ENCODE measurements at regions not wholly inside any gene's neighbourhood (a gene's known extent, or its start where the extent isn't known, plus 50 kb on each side); places are given as distances from the start of the nearest gene placed in this dataset.

GRCh38 chrY:19351616-19352015, 392.9 kb downstream of the KDM5D start:
- Mint-ChIP-seq H3K36me3 (no peaks in the 10 kb centered on the region), H3K4me1 (no peaks in the 10 kb centered on the region), H3K27me3 (no peaks in the 10 kb centered on the region), H3K27ac (no peak overlapping the region), H3K9me3 (no peaks in the 10 kb centered on the region), H3K4me3 (no peak overlapping the region)
- ATAC-seq = no peak

DNA sequence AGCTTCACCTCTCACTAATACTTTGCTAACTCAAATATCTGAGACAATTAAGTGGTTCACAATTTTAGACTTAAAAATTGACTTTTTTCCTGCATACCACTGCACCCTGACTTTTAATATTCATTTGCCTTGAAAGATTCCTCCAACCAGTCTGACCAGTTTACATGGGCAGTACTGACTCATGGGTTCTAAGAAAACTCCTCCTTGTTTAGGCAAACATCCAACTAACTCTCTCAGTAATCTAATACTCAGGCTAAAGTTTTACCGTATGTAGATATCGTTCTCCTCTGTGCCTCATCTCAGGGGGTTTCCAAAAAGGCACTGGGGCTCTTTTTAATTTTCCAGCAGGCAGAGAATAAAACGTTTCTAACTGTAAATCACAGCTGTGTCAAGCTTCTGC, 422.8 kb downstream of the KDM5D start:
- Mint-ChIP-seq H3K4me1 (no peaks in the 10 kb centered on the region), H3K4me3 (no peak overlapping the region), H3K9me3 (no peaks in the 10 kb centered on the region), H3K27ac (no peak overlapping the region), H3K27me3 (no peaks in the 10 kb centered on the region), H3K36me3 (no peaks in the 10 kb centered on the region)
- ATAC-seq = no peak

DNA sequence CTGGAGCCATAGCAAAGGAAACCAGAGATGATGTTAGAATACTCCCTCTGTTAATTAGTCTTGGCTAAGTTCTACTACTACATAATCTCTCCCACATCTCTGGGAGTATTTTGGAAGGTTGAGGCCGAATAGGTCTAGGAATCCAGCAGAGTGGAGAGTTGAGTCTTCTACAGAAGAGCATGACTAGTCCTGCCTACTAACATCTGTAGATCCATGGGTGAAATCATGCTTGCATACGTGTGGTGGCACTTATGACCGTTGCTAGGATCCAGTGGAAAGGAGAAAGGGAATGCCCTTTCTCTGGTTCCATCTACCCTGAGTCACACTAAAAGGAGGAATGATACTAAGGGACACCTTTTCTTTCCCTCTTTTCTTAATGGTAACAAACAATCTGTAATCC, 425.4 kb downstream of the KDM5D start:
- Mint-ChIP-seq H3K9me3 (peaks cover 2% of the 10 kb centered on the region), H3K27ac (no peak overlapping the region), H3K27me3 (no peaks in the 10 kb centered on the region), H3K4me3 (no peak overlapping the region), H3K4me1 (no peaks in the 10 kb centered on the region), H3K36me3 (no peaks in the 10 kb centered on the region)
- ATAC-seq = no peak

DNA sequence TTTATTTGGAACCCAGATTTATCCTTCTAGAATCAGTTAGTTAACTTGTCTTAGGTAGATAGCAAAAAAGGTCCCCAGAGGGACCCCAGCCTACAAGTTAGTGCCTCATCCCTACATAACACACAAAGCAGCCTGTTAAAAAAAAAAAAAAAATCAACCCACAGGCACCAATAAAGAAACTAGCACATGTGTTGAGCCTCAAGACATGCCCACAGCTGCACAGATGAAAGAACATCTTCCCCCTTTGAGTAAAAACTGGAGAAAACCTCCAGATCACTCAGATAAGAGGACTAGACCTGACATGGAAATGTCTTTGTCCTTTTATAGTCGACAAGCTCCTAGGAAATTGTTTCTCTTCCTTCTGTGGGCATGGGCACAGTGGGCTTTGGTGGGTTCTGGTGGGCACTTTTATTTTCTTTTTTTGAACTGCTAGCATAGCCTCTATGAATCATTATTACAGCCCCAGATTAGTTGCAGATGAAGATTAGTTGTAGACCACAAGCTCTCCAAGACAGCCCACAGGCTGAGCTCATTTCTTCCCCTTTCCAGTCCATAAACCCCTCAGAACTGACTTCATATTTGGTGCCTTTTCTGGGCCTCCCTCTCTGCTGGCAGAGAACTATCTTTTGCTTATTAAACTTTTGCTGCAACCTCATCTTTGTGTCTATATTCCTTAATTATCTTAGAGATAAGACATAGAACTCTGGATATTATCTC, 427.1 kb downstream of the KDM5D start:
- Mint-ChIP-seq H3K4me3 (no peak overlapping the region), H3K27ac (no peak overlapping the region), H3K36me3 (no peaks in the 10 kb centered on the region), H3K4me1 (no peaks in the 10 kb centered on the region), H3K27me3 (no peaks in the 10 kb centered on the region), H3K9me3 (peaks cover 2% of the 10 kb centered on the region)
- ATAC-seq = no peak

DNA sequence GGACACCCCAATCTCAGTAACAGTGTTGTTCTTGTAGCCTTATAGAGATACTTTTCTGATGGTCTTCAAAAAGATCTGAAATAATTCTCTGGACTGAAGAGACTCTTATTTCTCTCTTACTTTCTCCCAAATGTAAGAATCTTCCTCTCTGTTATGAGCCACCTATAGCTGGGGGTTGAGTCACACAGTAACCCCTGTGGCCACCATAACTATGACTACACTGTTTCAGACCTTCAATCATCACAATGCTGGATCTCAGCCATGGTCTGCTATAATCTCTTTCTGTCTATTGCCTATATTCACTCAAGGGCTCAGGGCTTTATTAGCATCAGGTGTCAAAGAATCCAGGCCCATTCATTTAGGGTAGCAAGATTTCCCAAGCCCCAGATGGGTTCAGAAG, 436.9 kb downstream of the KDM5D start:
- no peak for ATAC-seq
- Mint-ChIP-seq H3K27me3 (no peaks in the 10 kb centered on the region), H3K27ac (no peak overlapping the region), H3K9me3 (peaks cover 4% of the 10 kb centered on the region), H3K4me3 (no peak overlapping the region), H3K4me1 (no peaks in the 10 kb centered on the region), H3K36me3 (no peaks in the 10 kb centered on the region)

GRCh38 chrY:19303136-19303535, 441.4 kb downstream of the KDM5D start:
- no peaks in the 10 kb centered on the region for H3K27me3 Mint-ChIP-seq
- ATAC-seq = no peak
- no peak overlapping the region for H3K4me3 Mint-ChIP-seq
- H3K36me3 Mint-ChIP-seq = no peaks in the 10 kb centered on the region
- no peaks in the 10 kb centered on the region for H3K4me1 Mint-ChIP-seq
- peaks cover 11% of the 10 kb centered on the region for H3K9me3 Mint-ChIP-seq
- no peak overlapping the region for H3K27ac Mint-ChIP-seq

DNA sequence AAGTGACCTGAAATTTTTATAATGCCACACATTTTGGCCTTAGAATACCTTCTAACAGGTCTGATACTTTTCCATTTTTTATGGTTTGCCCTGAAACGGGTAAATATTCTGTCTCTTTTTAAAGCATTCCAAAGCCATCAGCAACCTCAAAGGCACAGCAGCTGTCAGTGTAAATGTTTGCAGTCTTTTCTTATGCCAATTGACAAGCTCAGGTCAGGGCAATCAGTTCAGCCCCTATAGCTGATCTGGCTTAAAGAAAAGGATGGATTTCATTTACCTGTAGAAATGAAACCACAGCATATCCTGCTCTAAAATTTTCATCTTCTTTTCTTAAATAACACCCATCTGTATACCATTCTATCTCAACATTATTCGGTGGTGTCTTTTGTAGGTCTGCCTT, 453.6 kb downstream of the KDM5D start:
- no peak for ATAC-seq
- H3K4me1 Mint-ChIP-seq = no peaks in the 10 kb centered on the region
- no peak overlapping the region for H3K4me3 Mint-ChIP-seq
- H3K9me3 Mint-ChIP-seq = no peaks in the 10 kb centered on the region
- H3K27me3 Mint-ChIP-seq = no peaks in the 10 kb centered on the region
- H3K27ac Mint-ChIP-seq = no peak overlapping the region
- H3K36me3 Mint-ChIP-seq = no peaks in the 10 kb centered on the region

DNA sequence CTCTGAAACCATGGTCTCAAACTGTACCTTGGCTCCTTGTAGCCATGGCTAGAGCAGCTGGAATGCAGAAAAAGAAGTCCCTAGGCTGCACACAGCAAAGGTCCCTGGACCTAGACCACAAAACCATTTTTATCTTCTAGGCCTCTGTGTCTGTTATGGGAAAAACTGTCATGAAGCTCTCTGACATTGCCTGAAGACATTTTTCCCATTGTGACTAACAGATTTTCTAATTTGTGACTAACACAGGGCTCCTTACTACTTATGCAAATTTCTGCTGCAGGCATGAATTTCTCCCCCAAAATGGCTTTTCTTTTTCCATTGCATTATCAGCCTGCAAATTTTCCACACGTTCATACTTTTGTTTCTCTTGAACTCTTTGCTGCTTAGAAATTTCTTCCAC, 470.4 kb downstream of the KDM5D start:
- Mint-ChIP-seq H3K27me3 (no peaks in the 10 kb centered on the region), H3K4me3 (no peak overlapping the region), H3K9me3 (no peaks in the 10 kb centered on the region), H3K27ac (no peak overlapping the region), H3K4me1 (no peaks in the 10 kb centered on the region), H3K36me3 (no peaks in the 10 kb centered on the region)
- no peak for ATAC-seq

GRCh38 chrY:19268331-19268730, 476.2 kb downstream of the KDM5D start:
- no peaks in the 10 kb centered on the region for H3K27me3 Mint-ChIP-seq
- H3K36me3 Mint-ChIP-seq = no peaks in the 10 kb centered on the region
- H3K4me3 Mint-ChIP-seq = no peak overlapping the region
- H3K9me3 Mint-ChIP-seq = no peaks in the 10 kb centered on the region
- H3K27ac Mint-ChIP-seq = no peak overlapping the region
- H3K4me1 Mint-ChIP-seq = no peaks in the 10 kb centered on the region
- ATAC-seq = no peak

DNA sequence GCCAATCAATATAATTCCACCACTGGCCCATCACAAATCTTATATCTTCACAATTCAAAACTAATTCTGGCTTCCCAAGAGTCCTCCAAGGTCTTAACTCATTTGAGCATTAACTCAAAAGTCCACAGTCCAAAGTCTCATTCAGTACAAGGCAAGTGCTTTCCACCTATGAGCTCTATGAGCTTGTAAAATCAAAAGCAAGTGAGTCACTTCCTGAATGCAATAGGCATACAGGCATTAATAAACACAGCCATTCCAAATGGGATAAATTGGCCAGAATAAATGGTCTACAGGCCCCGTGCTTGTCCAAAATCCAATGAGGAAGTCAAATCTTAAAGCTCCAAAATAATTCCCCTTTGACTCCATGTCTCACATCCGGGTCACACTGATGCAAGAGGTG, 479.1 kb downstream of the KDM5D start:
- no peak overlapping the region for H3K4me3 Mint-ChIP-seq
- H3K9me3 Mint-ChIP-seq = no peaks in the 10 kb centered on the region
- no peaks in the 10 kb centered on the region for H3K36me3 Mint-ChIP-seq
- H3K27ac Mint-ChIP-seq = no peak overlapping the region
- ATAC-seq = no peak
- no peaks in the 10 kb centered on the region for H3K27me3 Mint-ChIP-seq
- H3K4me1 Mint-ChIP-seq = no peaks in the 10 kb centered on the region

DNA sequence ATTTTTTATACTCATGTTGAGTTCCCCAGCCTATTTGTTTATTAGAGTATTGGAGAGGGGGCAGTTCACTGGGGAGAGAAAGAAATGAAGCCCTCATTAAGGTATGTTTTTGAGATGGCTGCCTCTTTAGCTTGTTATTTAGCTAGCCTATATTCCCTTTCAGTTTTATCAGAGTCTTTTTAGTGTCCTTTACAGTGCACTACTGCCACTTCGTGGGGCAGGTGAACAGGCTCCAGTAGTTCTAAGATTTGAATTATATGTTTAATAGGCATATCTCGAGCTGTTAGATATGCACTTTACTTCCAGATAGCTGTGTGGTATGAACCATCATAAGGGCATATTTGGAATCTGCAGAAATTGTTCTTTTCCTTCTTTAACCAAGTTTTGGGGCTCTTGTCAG, 482.2 kb downstream of the KDM5D start:
- Mint-ChIP-seq H3K36me3 (no peaks in the 10 kb centered on the region), H3K27me3 (no peaks in the 10 kb centered on the region), H3K9me3 (no peaks in the 10 kb centered on the region), H3K4me1 (no peaks in the 10 kb centered on the region), H3K27ac (no peak overlapping the region), H3K4me3 (no peak overlapping the region)
- no peak for ATAC-seq

GRCh38 chrY:19232276-19232994, 458.9 kb upstream of the HSFY2 start:
- Mint-ChIP-seq H3K4me3 (no peak overlapping the region), H3K9me3 (no peaks in the 10 kb centered on the region), H3K36me3 (no peaks in the 10 kb centered on the region), H3K4me1 (no peaks in the 10 kb centered on the region), H3K27ac (no peak overlapping the region), H3K27me3 (no peaks in the 10 kb centered on the region)
- no peak for ATAC-seq

DNA sequence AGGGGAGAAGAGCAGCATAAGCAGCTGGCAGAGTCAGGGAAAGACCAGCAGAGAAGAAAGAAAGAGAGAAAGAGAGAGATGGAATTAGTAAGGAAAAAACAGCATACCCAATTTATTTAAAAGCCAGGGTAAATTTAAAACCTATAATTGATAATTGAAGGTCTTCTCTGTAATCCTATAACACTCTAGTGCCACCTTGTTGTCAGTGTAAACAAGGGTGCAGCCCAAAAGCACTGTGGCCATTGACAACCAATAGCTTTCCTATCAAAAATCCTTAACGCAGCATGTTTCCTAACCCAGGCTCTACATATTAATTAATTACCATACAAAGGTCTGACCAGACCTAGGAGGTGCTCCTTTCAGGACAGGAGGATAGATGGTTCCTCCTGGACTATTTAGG, 447.2 kb upstream of the HSFY2 start:
- H3K4me1 Mint-ChIP-seq = no peaks in the 10 kb centered on the region
- ATAC-seq = no peak
- no peaks in the 10 kb centered on the region for H3K27me3 Mint-ChIP-seq
- H3K36me3 Mint-ChIP-seq = no peaks in the 10 kb centered on the region
- H3K9me3 Mint-ChIP-seq = no peaks in the 10 kb centered on the region
- no peak overlapping the region for H3K4me3 Mint-ChIP-seq
- no peak overlapping the region for H3K27ac Mint-ChIP-seq

DNA sequence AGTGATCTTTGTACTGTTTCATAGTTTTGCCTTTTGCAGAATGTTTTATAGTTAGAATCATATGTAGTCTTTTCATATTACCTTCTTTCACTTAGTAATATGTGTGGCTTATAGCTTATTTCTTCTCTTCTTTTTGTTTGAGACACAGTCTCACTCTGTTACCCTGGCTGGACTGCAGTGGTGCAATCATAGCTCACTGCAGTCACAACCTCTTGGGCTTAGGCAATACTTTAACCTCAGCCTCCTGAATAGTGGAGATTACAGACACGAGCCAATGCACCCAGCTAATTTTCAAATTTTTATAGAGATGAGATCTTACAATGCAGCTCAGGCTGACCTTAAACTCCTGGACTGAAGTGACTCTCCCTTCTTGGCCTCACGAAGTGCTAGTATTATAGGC, 435.4 kb upstream of the HSFY2 start:
- Mint-ChIP-seq H3K4me1 (no peaks in the 10 kb centered on the region), H3K36me3 (no peaks in the 10 kb centered on the region), H3K27me3 (no peaks in the 10 kb centered on the region), H3K27ac (no peak overlapping the region), H3K9me3 (no peaks in the 10 kb centered on the region), H3K4me3 (no peak overlapping the region)
- ATAC-seq = no peak

DNA sequence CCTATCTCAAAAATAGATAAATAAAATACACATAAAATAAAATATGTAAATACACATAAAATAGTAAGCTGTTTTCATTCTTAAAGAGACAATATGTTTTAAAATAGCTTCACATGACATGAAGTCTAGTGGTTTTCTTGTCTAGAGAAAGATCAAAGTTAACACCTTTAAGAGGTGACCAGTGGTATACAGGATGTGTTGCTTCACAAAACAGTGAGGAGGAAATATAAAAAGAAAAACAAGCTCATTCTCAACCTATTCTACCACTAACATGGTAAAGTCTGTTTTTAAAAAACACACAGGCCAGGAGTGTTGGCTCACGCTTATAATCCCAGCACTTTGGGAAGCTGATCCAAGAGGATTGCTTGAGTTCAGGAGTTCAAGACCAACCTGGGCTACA, 433.5 kb upstream of the HSFY2 start:
- Mint-ChIP-seq H3K4me1 (no peaks in the 10 kb centered on the region), H3K9me3 (no peaks in the 10 kb centered on the region), H3K36me3 (no peaks in the 10 kb centered on the region), H3K27me3 (no peaks in the 10 kb centered on the region), H3K4me3 (no peak overlapping the region), H3K27ac (no peak overlapping the region)
- ATAC-seq = no peak

- Mint-ChIP-seq H3K36me3 (no peaks in the 10 kb centered on the region), H3K27me3 (no peaks in the 10 kb centered on the region), H3K4me1 (no peaks in the 10 kb centered on the region), H3K4me3 (no peak overlapping the region), H3K9me3 (peaks cover 5% of the 10 kb centered on the region), H3K27ac (no peak overlapping the region)
- ATAC-seq = no peak
These were observed 407.3 kb upstream of the HSFY2 start for GRCh38 chrY:19180824-19181223.
